OCI-LY3 (cell line): ENCODE measurements at regions not wholly inside any gene's neighbourhood (a gene's known extent, or its start where the extent isn't known, plus 50 kb on each side); places are given as distances from the start of the nearest gene placed in this dataset.

Experiments used
- H2AFZ ChIP-seq: fragments of 200-600, 300-600 bp; shearing (Covaris generic); 2 replicates; pipeline ENCODE4 v1.6.0; 2014; ENCODE audit warnings: antibody characterized with exemption, low read depth, low read length
- H3K27ac ChIP-seq: fragments of 200-600, 300-600 bp; sonication (generic); 2 replicates; pipeline ENCODE4 v1.5.1; 2014; ENCODE audit warnings: mild to moderate bottlenecking, low read length, moderate library complexity, mixed read lengths
- H3K27me3 ChIP-seq: fragments of 200-600, 300-600 bp; sonication (generic); 2 replicates; pipeline ENCODE4 v1.6.1; 2014; ENCODE audit warnings: low read depth, low read length, mixed read lengths
- H3K36me3 ChIP-seq: fragments of 200-600, 300-600 bp; sonication (generic); replicated peaks from 2 replicates; pipeline ENCODE3; 2014; ENCODE audit warnings: low read depth, low read length, mixed read lengths
- H3K4me1 ChIP-seq: fragments of 300-600, 200-600 bp; sonication (generic); 2 replicates; pipeline ENCODE4 v1.6.1; 2014; ENCODE audit warnings: low read length, mixed read lengths
- H3K4me2 ChIP-seq: fragments of 200-600, 300-600 bp; sonication (generic); 2 replicates; pipeline ENCODE4 v1.6.1; 2014; ENCODE audit warnings: low read length, mixed read lengths
- H3K4me3 ChIP-seq: fragments of 300-600, 200-600 bp; sonication (generic); 2 replicates; pipeline ENCODE4 v1.5.1; 2014; ENCODE audit warnings: antibody characterized with exemption, mild to moderate bottlenecking, low read length, moderate library complexity
- H3K79me2 ChIP-seq: fragments of 300-600, 200-600 bp; shearing (Covaris generic); 2 replicates; pipeline ENCODE4 v1.6.1; 2014; ENCODE audit warnings: mild to moderate bottlenecking, low read length, mixed read lengths
- H3K9ac ChIP-seq: fragments of 300-600, 200-600 bp; shearing (Covaris generic); 2 replicates; pipeline ENCODE4 v1.6.0; 2014; ENCODE audit warnings: mild to moderate bottlenecking, low read length, moderate library complexity
- H3K9me3 ChIP-seq: fragments of 200-600, 300-600 bp; shearing (Covaris generic); 2 replicates; pipeline ENCODE4 v1.6.1; 2014; ENCODE audit warnings: low read length, mixed read lengths; ENCODE audit not compliant: insufficient read depth
- H4K20me1 ChIP-seq: fragments of 200-600, 300-600 bp; sonication (generic); 2 replicates; pipeline ENCODE4 v1.6.1; 2016; ENCODE audit warnings: low read length, mixed read lengths; ENCODE audit not compliant: insufficient read depth
- EZH2phosphoT487 ChIP-seq: fragments of 200-600 bp; shearing (Covaris generic); IDR thresholded peaks from 2 replicates; pipeline ENCODE4 v1.6.1; 2018; ENCODE audit warnings: antibody characterized with exemption, mixed run types, low read depth
- TF ChIP-seq, protein P1 (sequence below): fragments of 200-600, 300-600 bp; sonication (generic); IDR thresholded peaks from 2 replicates; pipeline ENCODE4 v1.5.1; 2014; ENCODE audit warnings: antibody characterized with exemption, low read length, low read depth

DNA sequence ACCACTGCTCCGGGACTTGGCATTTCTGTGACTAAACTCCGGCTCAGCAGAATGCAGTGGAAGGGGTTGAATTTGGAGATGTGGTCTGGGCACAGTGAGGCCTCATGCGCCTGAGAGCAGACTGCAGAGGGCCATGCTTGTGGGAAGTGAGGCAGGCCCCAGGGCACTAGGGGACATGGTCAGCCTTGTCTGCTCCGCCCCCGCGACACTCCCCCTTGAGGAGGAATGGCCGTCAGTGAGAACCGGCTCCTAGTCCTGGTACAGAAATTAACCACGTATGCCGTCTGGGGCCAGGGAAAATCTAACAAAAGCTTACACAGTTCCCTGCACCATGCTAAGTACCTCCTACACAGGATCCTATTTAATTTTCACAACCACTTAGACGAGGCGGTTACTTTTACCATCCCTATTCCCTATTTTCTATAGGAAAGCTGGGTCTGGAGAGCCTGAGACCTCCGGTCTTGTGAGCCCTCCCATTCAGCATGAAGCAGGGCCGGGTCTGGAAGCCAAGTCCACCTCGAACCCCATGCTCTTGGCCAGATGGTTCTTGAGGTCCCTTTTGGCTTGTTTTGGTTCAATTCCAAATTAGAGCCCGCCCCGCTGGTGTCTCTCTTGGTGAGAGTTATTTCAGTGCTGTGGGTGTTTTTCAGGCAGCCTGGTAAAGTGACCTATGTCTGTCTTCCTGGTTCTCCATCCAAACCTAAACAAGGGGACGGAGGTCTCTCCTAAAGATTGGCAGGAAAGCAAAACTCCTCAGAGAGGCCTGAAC is 87.7 kb upstream of the PITRM1 start:
- H2AFZ ChIP-seq = no peak overlapping the region
- no peaks in the 10 kb centered on the region for H3K36me3 ChIP-seq
- H3K27me3 ChIP-seq = no peaks in the 10 kb centered on the region
- TF ChIP-seq EZH2phosphoT487 = no peak
- TF ChIP-seq, protein P1, sequence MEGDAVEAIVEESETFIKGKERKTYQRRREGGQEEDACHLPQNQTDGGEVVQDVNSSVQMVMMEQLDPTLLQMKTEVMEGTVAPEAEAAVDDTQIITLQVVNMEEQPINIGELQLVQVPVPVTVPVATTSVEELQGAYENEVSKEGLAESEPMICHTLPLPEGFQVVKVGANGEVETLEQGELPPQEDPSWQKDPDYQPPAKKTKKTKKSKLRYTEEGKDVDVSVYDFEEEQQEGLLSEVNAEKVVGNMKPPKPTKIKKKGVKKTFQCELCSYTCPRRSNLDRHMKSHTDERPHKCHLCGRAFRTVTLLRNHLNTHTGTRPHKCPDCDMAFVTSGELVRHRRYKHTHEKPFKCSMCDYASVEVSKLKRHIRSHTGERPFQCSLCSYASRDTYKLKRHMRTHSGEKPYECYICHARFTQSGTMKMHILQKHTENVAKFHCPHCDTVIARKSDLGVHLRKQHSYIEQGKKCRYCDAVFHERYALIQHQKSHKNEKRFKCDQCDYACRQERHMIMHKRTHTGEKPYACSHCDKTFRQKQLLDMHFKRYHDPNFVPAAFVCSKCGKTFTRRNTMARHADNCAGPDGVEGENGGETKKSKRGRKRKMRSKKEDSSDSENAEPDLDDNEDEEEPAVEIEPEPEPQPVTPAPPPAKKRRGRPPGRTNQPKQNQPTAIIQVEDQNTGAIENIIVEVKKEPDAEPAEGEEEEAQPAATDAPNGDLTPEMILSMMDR = no peak
- H3K4me2 ChIP-seq = no peak overlapping the region
- H3K9ac ChIP-seq = no peak overlapping the region
- H3K79me2 ChIP-seq = no peaks in the 10 kb centered on the region
- no peaks in the 10 kb centered on the region for H3K9me3 ChIP-seq
- no peaks in the 10 kb centered on the region for H4K20me1 ChIP-seq
- no peak overlapping the region for H3K4me3 ChIP-seq
- no peak overlapping the region for H3K27ac ChIP-seq
- no peaks in the 10 kb centered on the region for H3K4me1 ChIP-seq

DNA sequence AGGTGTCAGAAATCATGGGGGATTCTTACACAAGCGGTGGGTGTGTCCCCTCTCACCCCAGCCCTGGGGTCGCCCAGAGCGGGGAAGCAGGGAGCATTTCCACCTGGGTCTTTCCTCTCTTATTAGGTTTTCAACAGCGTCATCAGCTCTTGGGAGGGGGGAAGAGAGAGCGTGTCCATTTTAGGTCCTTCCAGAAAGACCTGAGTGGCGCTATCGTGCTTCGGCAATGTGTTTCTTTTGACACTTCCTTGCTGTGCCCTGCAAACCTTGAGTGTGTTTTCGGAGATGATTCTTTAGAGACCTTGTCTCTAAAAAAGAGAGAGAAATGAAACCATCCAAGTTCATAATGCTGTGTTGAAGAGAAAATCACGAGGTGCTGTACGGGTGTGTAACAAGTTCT is 86.9 kb upstream of the PITRM1 start:
- Histone ChIP-seq H3K4me1 (no peaks in the 10 kb centered on the region), H3K36me3 (no peaks in the 10 kb centered on the region), H3K4me2 (no peak overlapping the region), H3K4me3 (no peak overlapping the region), H2AFZ (no peak overlapping the region), H3K27me3 (no peaks in the 10 kb centered on the region), H3K27ac (no peak overlapping the region), H3K79me2 (no peaks in the 10 kb centered on the region), H3K9ac (no peak overlapping the region), H3K9me3 (no peaks in the 10 kb centered on the region), H4K20me1 (no peaks in the 10 kb centered on the region)
- TF ChIP-seq, protein P1 = no peak
- TF ChIP-seq EZH2phosphoT487 = no peak

DNA sequence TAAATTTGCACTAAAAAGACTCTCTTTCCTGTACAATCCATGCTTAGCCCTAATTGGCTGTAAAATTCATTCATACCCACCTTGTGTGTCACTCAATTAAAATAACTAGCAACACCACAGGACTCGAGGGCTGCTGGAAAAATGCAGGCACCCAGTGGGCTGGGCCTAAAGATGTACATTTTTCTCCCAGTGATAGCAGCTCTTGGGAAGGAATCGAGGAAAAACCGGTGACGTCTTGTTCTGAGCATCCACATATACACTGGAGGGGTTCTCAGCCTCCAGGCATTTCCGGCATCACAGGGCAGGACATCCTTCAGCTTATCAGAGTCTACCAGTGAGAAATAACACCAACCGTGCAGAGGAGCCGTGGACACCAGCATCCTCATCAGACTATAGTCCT is 85.8 kb upstream of the PITRM1 start:
- Histone ChIP-seq H2AFZ (no peak overlapping the region), H3K4me2 (no peak overlapping the region), H3K36me3 (no peaks in the 10 kb centered on the region), H3K9ac (no peak overlapping the region), H3K4me3 (no peak overlapping the region), H4K20me1 (no peaks in the 10 kb centered on the region), H3K4me1 (no peaks in the 10 kb centered on the region), H3K79me2 (no peaks in the 10 kb centered on the region), H3K27ac (no peak overlapping the region), H3K9me3 (no peaks in the 10 kb centered on the region), H3K27me3 (no peaks in the 10 kb centered on the region)
- TF ChIP-seq, protein P1 = no peak
- TF ChIP-seq EZH2phosphoT487 = no peak

DNA sequence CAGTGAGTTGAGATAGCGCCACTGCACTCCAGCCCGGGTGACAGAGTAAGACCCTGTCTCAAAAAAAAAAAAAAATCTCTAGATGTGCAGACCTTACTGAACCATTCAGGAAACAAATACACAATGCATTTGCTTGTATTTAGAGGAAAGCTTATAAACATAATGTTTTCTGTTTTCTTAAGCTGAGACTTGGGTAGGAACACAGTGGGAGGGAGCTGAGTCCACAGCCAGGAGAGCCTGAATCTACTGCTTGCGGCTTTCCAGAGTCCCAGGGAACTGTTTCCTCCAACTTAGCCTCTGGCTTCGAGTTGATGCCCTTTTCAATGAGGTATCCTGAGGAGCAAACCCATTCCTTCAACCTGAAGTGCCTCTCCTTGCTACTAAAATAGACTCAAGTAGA is 83.0 kb upstream of the PITRM1 start:
- H3K9me3 ChIP-seq = no peaks in the 10 kb centered on the region
- TF ChIP-seq, protein P1 = no peak
- TF ChIP-seq EZH2phosphoT487 = no peak
- H4K20me1 ChIP-seq = no peaks in the 10 kb centered on the region
- H3K27me3 ChIP-seq = peaks cover 3% of the 10 kb centered on the region; the same call in 1 of the 2 replicates
- H2AFZ ChIP-seq = no peak overlapping the region
- no peak overlapping the region for H3K9ac ChIP-seq
- H3K79me2 ChIP-seq = no peaks in the 10 kb centered on the region
- no peak overlapping the region for H3K4me3 ChIP-seq
- no peaks in the 10 kb centered on the region for H3K4me1 ChIP-seq
- no peaks in the 10 kb centered on the region for H3K36me3 ChIP-seq
- no peak overlapping the region for H3K27ac ChIP-seq
- no peak overlapping the region for H3K4me2 ChIP-seq
